ENCODE measurements at regions not wholly inside any gene's neighbourhood (a gene's known extent, or its start where the extent isn't known, plus 50 kb on each side); places are given as distances from the start of the nearest gene placed in this dataset. TPM values are rescaled to one million over a fixed set of nuclear protein-coding genes. Genes with fewer than 3 reads are reported as not detected.

- no peak for DNase-seq
- Histone ChIP-seq H3K4me3 (no peak overlapping the region), H3K27me3 (ENCODE audit: control insufficient read depth in 3 of 3, insufficient read depth in 3 of 3, low read length in 2 of 3) (no peaks in the 10 kb centered on the region), H3K4me1 (ENCODE audit: control insufficient read depth in 5 of 5, insufficient read depth in 5 of 5, low read length in 5 of 5) (no peaks in the 10 kb centered on the region), H3K36me3 (ENCODE audit: control insufficient read depth in 4 of 4, insufficient read depth in 4 of 4, low read length in 4 of 4) (no peaks in the 10 kb centered on the region), H3K27ac (ENCODE audit: low read depth in 1 of 2, low read length in 1 of 2) (no peak overlapping the region), H3K9me3 (ENCODE audit: control insufficient read depth in 4 of 4, insufficient read depth in 3 of 4, low read length in 3 of 4) (no peaks in the 10 kb centered on the region), H3K9ac (ENCODE audit: insufficient read depth in 1 of 2, low read length in 2 of 2) (no peak overlapping the region)
- TF ChIP-seq CTCF (IDR thresholded peaks at IDR 0.05; ENCODE audit: control extremely low read depth, extremely low read depth), result no peak
- ATAC-seq (ENCODE audit: insufficient read depth, low FRiP score), result no peak
- WGBS, 2 donors, result 60 to 79% methylated on average over 3 of the region's 3 CpGs
Observed at GRCh38 chr13:53946500-53946899, 917.9 kb downstream of the OLFM4 start.

- no peaks in the 10 kb centered on the region for H3K27me3 ChIP-seq (ENCODE audit: control insufficient read depth in 3 of 3, insufficient read depth in 3 of 3, low read length in 2 of 3)
- no peak overlapping the region for H3K4me3 ChIP-seq
- no peak for ATAC-seq (ENCODE audit: insufficient read depth, low FRiP score)
- peak; percentile 21 to 71 (median 26) for DNase-seq
- H3K9me3 ChIP-seq (ENCODE audit: control insufficient read depth in 4 of 4, insufficient read depth in 3 of 4, low read length in 3 of 4), result no peaks in the 10 kb centered on the region
- no peaks in the 10 kb centered on the region for H3K36me3 ChIP-seq (ENCODE audit: control insufficient read depth in 4 of 4, insufficient read depth in 4 of 4, low read length in 4 of 4)
- H3K4me1 ChIP-seq (ENCODE audit: control insufficient read depth in 5 of 5, insufficient read depth in 5 of 5, low read length in 5 of 5), result no peaks in the 10 kb centered on the region
- no peak overlapping the region for H3K27ac ChIP-seq (ENCODE audit: low read depth in 1 of 2, low read length in 1 of 2)
- no peak overlapping the region for H3K9ac ChIP-seq (ENCODE audit: insufficient read depth in 1 of 2, low read length in 2 of 2)
- TF ChIP-seq CTCF (IDR thresholded peaks at IDR 0.05; ENCODE audit: control extremely low read depth, extremely low read depth), result no peak
- 41 to 56% methylated on average over 2 of the region's 2 CpGs for WGBS, 2 donors
Observed at GRCh38 chr13:53953183-53953582, 924.6 kb downstream of the OLFM4 start.

Small RNA genes lying in the stretch of these regions (small RNA-seq; reads per million reads assigned to genes)
- not detected for gene RN7SL618P (ENCODE audit: low replicate concordance)
